ENCODE measurements at regions not wholly inside any gene's neighbourhood (a gene's known extent, or its start where the extent isn't known, plus 50 kb on each side); places are given as distances from the start of the nearest gene placed in this dataset.
"Not testable (repeated sequence)": the region's sequence is repeated elsewhere in the genome, so short reads cannot be mapped to it uniquely, and the experiment has no call there.

DNA sequence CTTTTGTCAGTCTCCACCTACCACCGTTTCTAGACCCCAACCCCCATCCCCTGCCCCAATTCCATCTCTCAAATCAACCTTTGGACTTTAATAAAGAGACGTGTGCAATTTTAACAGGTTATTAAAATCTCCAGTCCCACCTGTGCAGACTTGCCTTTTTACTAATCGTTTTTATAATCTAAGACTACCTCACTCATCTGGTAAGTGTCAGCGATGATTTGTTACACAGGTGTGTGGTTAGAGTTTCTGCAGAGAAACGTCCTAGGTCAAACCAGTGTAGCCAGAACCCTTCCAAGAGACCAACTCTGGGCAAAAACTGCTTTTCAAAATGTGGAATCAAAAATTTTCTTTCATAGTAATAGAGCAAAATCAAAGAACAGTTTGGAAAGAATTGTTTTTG lies 60.4 kb upstream of the PELI2 start:
- DNase-seq: no peak

DNA sequence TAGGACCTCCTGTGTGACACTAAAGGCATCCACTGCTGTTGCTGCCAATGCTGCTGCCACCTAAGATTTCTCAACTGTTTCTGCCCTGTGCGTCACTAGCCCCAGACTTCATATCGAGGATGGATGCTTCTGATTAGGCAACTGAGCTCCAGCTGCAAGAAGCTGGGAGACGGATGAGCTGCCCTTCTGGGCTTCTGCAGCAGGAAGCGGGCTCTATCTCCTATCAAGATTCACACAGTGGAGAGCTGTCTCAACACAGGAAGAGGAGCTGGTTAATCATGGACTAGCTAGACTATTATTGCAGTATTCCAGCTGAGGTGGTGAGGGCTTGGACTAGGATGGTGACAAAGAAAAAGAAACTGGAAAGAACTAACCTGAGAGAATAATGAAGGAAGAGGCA lies 59.2 kb upstream of the PELI2 start:
- no peak for DNase-seq

- DNase-seq: no peak
Observed at GRCh38 chr14:56061051-56061450, 57.2 kb upstream of the PELI2 start.

- DNase-seq: no peak
Observed at GRCh38 chr14:56063131-56063530, 55.1 kb upstream of the PELI2 start.

GRCh38 chr14:56064513-56064912 lies 53.7 kb upstream of the PELI2 start:
- DNase-seq: no peak

DNA sequence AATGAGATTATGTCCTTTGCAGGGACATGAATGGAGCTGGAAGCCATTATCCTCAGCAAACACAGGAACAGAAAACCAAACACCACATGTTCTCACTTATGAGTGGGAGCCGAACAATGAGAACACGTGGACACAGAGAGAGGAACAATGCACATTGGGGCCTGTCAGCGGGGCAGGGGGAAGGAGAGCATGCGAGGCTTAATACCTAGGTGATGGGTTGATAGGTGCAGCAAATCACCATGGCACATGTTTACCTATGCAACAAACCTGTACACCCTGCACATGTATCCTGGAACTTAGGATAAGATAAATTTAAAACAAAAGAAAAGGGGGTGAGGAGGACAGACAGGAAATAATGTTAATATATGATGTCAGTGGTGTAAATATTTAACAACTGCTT lies 53.0 kb upstream of the PELI2 start:
- not testable (repeated sequence) for DNase-seq

DNA sequence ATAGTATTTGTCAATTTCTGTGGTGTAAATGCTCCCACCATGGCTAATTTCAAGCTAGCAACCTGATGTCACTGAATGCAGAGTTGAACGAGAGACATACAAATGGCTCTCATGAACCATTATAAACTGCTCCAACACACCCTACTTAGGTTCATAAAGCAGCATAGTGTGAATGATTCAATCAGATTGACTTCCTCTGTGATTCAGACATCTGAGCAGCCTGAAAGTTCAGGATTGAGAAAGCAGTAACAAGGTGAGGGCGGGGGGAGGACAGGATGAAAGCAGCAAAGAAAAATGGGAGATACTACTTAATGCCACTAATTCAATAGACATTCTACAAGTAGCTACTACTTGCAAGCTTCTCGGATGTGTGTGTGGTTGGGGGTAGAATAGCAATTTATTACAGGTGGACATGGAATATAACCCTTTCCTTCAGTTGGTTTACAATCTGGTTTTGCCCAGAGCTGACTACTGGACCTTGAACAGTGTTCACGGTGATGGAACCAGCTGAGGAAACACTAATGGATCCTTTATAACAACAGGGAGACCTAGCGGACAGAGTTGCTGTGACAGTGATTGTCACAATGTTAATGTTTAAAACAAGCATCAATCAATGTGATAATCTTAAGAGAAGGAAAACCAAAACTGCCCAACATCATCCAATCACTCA lies 52.5 kb upstream of the PELI2 start:
- no peak for DNase-seq
